SU-DHL-6 (cell line): ENCODE measurements at regions not wholly inside any gene's neighbourhood (a gene's known extent, or its start where the extent isn't known, plus 50 kb on each side); places are given as distances from the start of the nearest gene placed in this dataset.

ENCODE experiments used
- CTCF ChIP-seq: fragments of 200-600 bp; sonication (generic); IDR thresholded peaks from one replicate; pipeline ENCODE4 v1.5.1; 2017; ENCODE audit warnings: antibody characterized with exemption, mild to moderate bottlenecking, low read length, moderate library complexity; ENCODE audit not compliant: insufficient read depth, poor library complexity, severe bottlenecking
- EZH2phosphoT487 ChIP-seq: fragments of 200-600 bp; sonication (generic), shearing (Covaris generic); conservative IDR thresholded peaks from 2 replicates; pipeline ENCODE4 v1.6.1; 2018; ENCODE audit warnings: mild to moderate bottlenecking, antibody characterized with exemption, low read length, moderate library complexity, mixed read lengths

GRCh38 chr5:136529081-136529480 is 163.7 kb upstream of the TRPC7 start:
- TF ChIP-seq CTCF (no peak), EZH2phosphoT487 (no peak)
